ENCODE measurements at regions not wholly inside any gene's neighbourhood (a gene's known extent, or its start where the extent isn't known, plus 50 kb on each side); places are given as distances from the start of the nearest gene placed in this dataset.

GRCh38 chr5:116387738-116388137 is 186.9 kb downstream of the SEMA6A start:
- H3K4me3 ChIP-seq (ENCODE audit: low read depth in 1 of 3, low read length in 3 of 3): no peak overlapping the region
- H3K9me3 ChIP-seq (ENCODE audit: control insufficient read depth in 4 of 4, low read length in 3 of 4): no peaks in the 10 kb centered on the region
- DNase-seq (ENCODE audit: low spot score): no peak
- no peak overlapping the region for H3K9ac ChIP-seq (ENCODE audit: low read depth in 1 of 2, low read length in 2 of 2)
- no peak overlapping the region for H3K27ac ChIP-seq (ENCODE audit: low read depth in 1 of 2, low read length in 2 of 2)
- 97% methylated on average over 3 of the region's 3 CpGs for WGBS
- H3K4me1 ChIP-seq (ENCODE audit: control insufficient read depth in 4 of 4, insufficient read depth in 4 of 4, low read length in 3 of 4): no peaks in the 10 kb centered on the region
- no peaks in the 10 kb centered on the region for H3K27me3 ChIP-seq (ENCODE audit: control insufficient read depth in 4 of 4, insufficient read depth in 4 of 4, low read length in 3 of 4)
- no peaks in the 10 kb centered on the region for H3K36me3 ChIP-seq (ENCODE audit: control insufficient read depth in 4 of 4, insufficient read depth in 3 of 4, low read depth in 1 of 4, low read length in 3 of 4)
- TF ChIP-seq MAX (IDR thresholded peaks at IDR 0.05): no peak
- TF ChIP-seq FOXA1 (IDR thresholded peaks at IDR 0.05): no peak
- no peak for TF ChIP-seq RXRA (IDR thresholded peaks at IDR 0.05)

- 83% methylated on average over 5 of the region's 5 CpGs for WGBS
- H3K9ac ChIP-seq (ENCODE audit: low read depth in 1 of 2, low read length in 2 of 2): no peak overlapping the region
- no peaks in the 10 kb centered on the region for H3K27me3 ChIP-seq (ENCODE audit: control insufficient read depth in 4 of 4, insufficient read depth in 4 of 4, low read length in 3 of 4)
- H3K36me3 ChIP-seq (ENCODE audit: control insufficient read depth in 4 of 4, insufficient read depth in 3 of 4, low read depth in 1 of 4, low read length in 3 of 4): no peaks in the 10 kb centered on the region
- TF ChIP-seq RXRA (IDR thresholded peaks at IDR 0.05) (no peak), HNF4A (conservative IDR thresholded peaks at IDR 0.05) (no peak), SP1 (IDR thresholded peaks at IDR 0.05) (no peak), YY1 (IDR thresholded peaks at IDR 0.05) (no peak), ATF3 (IDR thresholded peaks at IDR 0.05) (no peak), MAX (IDR thresholded peaks at IDR 0.05) (no peak)
- no peaks in the 10 kb centered on the region for H3K4me1 ChIP-seq (ENCODE audit: control insufficient read depth in 4 of 4, insufficient read depth in 4 of 4, low read length in 3 of 4)
- H3K9me3 ChIP-seq (ENCODE audit: control insufficient read depth in 4 of 4, low read length in 3 of 4): no peaks in the 10 kb centered on the region
- H3K4me3 ChIP-seq (ENCODE audit: low read depth in 1 of 3, low read length in 3 of 3): no peak overlapping the region
- no peak for DNase-seq (ENCODE audit: low spot score)
- H3K27ac ChIP-seq (ENCODE audit: low read depth in 1 of 2, low read length in 2 of 2): no peak overlapping the region
Measured at GRCh38 chr5:116386633-116387032, 188.0 kb downstream of the SEMA6A start.

GRCh38 chr5:116382874-116383266 is 191.8 kb downstream of the SEMA6A start:
- Histone ChIP-seq H3K36me3 (ENCODE audit: control insufficient read depth in 4 of 4, insufficient read depth in 3 of 4, low read depth in 1 of 4, low read length in 3 of 4) (no peaks in the 10 kb centered on the region), H3K27me3 (ENCODE audit: control insufficient read depth in 4 of 4, insufficient read depth in 4 of 4, low read length in 3 of 4) (no peaks in the 10 kb centered on the region), H3K4me1 (ENCODE audit: control insufficient read depth in 4 of 4, insufficient read depth in 4 of 4, low read length in 3 of 4) (no peaks in the 10 kb centered on the region), H3K27ac (ENCODE audit: low read depth in 1 of 2, low read length in 2 of 2) (no peak overlapping the region), H3K4me3 (ENCODE audit: low read depth in 1 of 3, low read length in 3 of 3) (no peak overlapping the region), H3K9ac (ENCODE audit: low read depth in 1 of 2, low read length in 2 of 2) (no peak overlapping the region), H3K9me3 (ENCODE audit: control insufficient read depth in 4 of 4, low read length in 3 of 4) (no peaks in the 10 kb centered on the region)
- DNase-seq (ENCODE audit: low spot score): no peak
- WGBS: 72% methylated on average over 3 of the region's 3 CpGs
- TF ChIP-seq TAF1 (conservative IDR thresholded peaks at IDR 0.05): no peak
- no peak for TF ChIP-seq FOXA1 (IDR thresholded peaks at IDR 0.05)
- TF ChIP-seq RAD21 (IDR thresholded peaks at IDR 0.05): no peak
- TF ChIP-seq ZBTB33 (IDR thresholded peaks at IDR 0.05): no peak
- no peak for TF ChIP-seq SP1 (IDR thresholded peaks at IDR 0.05)
- no peak for TF ChIP-seq YY1 (IDR thresholded peaks at IDR 0.05)
- TF ChIP-seq HNF4A (conservative IDR thresholded peaks at IDR 0.05): no peak
- no peak for TF ChIP-seq FOXA2 (IDR thresholded peaks at IDR 0.05)
- no peak for TF ChIP-seq MAX (IDR thresholded peaks at IDR 0.05)
- TF ChIP-seq GABPA (IDR thresholded peaks at IDR 0.05 in 1 of 2, conservative IDR thresholded peaks at IDR 0.05 in 1 of 2): no peak
- TF ChIP-seq NR2F2 (IDR thresholded peaks at IDR 0.05): no peak
